Fibroblast of lung (primary cell): ENCODE measurements at regions not wholly inside any gene's neighbourhood (a gene's known extent, or its start where the extent isn't known, plus 50 kb on each side); places are given as distances from the start of the nearest gene placed in this dataset.

ENCODE experiments used
- EZH2 ChIP-seq: IDR thresholded peaks from 2 replicates; pipeline ENCODE4 v1.5.1; 2012; ENCODE audit warnings: low read length, control low read depth, mild to moderate bottlenecking; ENCODE audit errors: missing control alignments
- TF ChIP-seq, protein P1 (sequence below), 2 donors: IDR thresholded peaks in 1 of 2; conservative IDR thresholded peaks in 1 of 2; 1 replicate in 1 of 2; 2 replicates in 1 of 2; pipeline ENCODE4 v1.5.1; 2011 to 2012; ENCODE audit warnings: low read length in 2 of 2, control low read depth in 1 of 2, inconsistent platforms in 1 of 2, low read depth in 1 of 2, mild to moderate bottlenecking in 1 of 2

DNA sequence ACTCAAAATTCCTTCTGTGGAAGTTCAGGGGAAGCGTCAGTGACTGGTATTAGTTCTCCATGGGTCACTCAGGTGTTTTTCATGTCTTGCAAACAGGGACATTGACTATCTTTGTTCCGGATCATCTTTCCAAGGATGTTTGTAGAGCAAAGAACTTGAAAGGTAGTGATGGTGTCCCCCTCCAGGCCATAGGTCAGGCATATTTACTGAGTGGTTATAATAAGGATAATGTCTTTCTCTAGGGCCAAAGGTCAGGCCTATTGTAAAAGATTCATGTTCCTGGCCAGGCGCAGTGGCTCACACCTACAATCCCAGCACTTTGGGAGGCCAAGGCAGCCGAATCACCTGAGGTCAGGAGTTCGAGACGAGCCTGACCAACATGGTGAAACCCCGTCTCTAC is 614.8 kb downstream of the KIF4B start:
- TF ChIP-seq, protein P1, sequence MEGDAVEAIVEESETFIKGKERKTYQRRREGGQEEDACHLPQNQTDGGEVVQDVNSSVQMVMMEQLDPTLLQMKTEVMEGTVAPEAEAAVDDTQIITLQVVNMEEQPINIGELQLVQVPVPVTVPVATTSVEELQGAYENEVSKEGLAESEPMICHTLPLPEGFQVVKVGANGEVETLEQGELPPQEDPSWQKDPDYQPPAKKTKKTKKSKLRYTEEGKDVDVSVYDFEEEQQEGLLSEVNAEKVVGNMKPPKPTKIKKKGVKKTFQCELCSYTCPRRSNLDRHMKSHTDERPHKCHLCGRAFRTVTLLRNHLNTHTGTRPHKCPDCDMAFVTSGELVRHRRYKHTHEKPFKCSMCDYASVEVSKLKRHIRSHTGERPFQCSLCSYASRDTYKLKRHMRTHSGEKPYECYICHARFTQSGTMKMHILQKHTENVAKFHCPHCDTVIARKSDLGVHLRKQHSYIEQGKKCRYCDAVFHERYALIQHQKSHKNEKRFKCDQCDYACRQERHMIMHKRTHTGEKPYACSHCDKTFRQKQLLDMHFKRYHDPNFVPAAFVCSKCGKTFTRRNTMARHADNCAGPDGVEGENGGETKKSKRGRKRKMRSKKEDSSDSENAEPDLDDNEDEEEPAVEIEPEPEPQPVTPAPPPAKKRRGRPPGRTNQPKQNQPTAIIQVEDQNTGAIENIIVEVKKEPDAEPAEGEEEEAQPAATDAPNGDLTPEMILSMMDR (conservative IDR thresholded peaks at IDR 0.05 in 1 of 2, IDR thresholded peaks at IDR 0.05 in 1 of 2; ENCODE audit: low read depth in 1 of 2, low read length in 2 of 2): no peak
- TF ChIP-seq EZH2: no peak
